Naive B cell (primary cell): ENCODE measurements at regions not wholly inside any gene's neighbourhood (a gene's known extent, or its start where the extent isn't known, plus 50 kb on each side); places are given as distances from the start of the nearest gene placed in this dataset.

Experiments used
- ATAC-seq, 2 donors: fragments of 150-1000 bp; cut with Tn5 transposase; 2 replicates each; pipeline ENCODE4 v1.10.0; 2021; ENCODE audit warnings: low read depth in 2 of 2, mild to moderate bottlenecking in 2 of 2, moderate library complexity in 2 of 2
- DNase-seq: peaks from one replicate; pipeline ENCODE4 v3.0.0; 2022
- H3K27ac Mint-ChIP-seq, 6 donors: one replicate each; pipeline ENCODE4 v1.8.0; 2020 to 2022; ENCODE audit warnings: mild to moderate bottlenecking in 6 of 6, mixed read lengths in 6 of 6, moderate library complexity in 5 of 6, inconsistent platforms in 2 of 6
- H3K27me3 Mint-ChIP-seq, 3 donors: one replicate each; pipeline ENCODE4 v1.8.0; 2021 to 2022; ENCODE audit warnings: mixed read lengths in 3 of 3, mild to moderate bottlenecking in 1 of 3
- H3K36me3 Mint-ChIP-seq, 2 donors: one replicate each; pipeline ENCODE4 v1.8.0; 2020 to 2022; ENCODE audit warnings: mixed read lengths in 2 of 2, inconsistent platforms in 1 of 2, mild to moderate bottlenecking in 1 of 2
- H3K4me1 Mint-ChIP-seq, 3 donors: one replicate each; pipeline ENCODE4 v1.8.0; 2020 to 2022; ENCODE audit warnings: mixed read lengths in 3 of 3, inconsistent platforms in 1 of 3, mild to moderate bottlenecking in 1 of 3, moderate library complexity in 1 of 3
- H3K4me3 Mint-ChIP-seq, 8 donors: one replicate each; pipeline ENCODE4 v1.8.0; 2020 to 2022; ENCODE audit warnings: mild to moderate bottlenecking in 8 of 8, mixed read lengths in 8 of 8, moderate library complexity in 8 of 8, inconsistent platforms in 2 of 8
- H3K9me3 Mint-ChIP-seq, 7 donors: one replicate each; pipeline ENCODE4 v1.8.0; 2020 to 2022; ENCODE audit warnings: mixed read lengths in 7 of 7, mild to moderate bottlenecking in 5 of 7, inconsistent platforms in 2 of 7, moderate library complexity in 1 of 7

GRCh38 chr2:234754126-234754525, 197.7 kb upstream of the SH3BP4 start:
- peaks cover 0 to 14% (median 6%) of the 10 kb centered on the region in 7 donors for H3K9me3 Mint-ChIP-seq

GRCh38 chr2:234753701-234754100, 198.1 kb upstream of the SH3BP4 start:
- no peaks in the 10 kb centered on the region for H3K36me3 Mint-ChIP-seq
- no peaks in the 10 kb centered on the region for H3K4me1 Mint-ChIP-seq
- no peak overlapping the region for H3K27ac Mint-ChIP-seq
- H3K4me3 Mint-ChIP-seq: no peak overlapping the region
- H3K9me3 Mint-ChIP-seq: peaks cover 0 to 14% (median 6%) of the 10 kb centered on the region in 7 donors
- DNase-seq (no peak), ATAC-seq (no peak)
- H3K27me3 Mint-ChIP-seq: peaks cover 0 to 5% (median 0%) of the 10 kb centered on the region in 3 donors

More at GRCh38 chr2:234754126-234754525, 197.7 kb upstream of the SH3BP4 start:
- ATAC-seq (no peak), DNase-seq (no peak)
- Mint-ChIP-seq H3K4me1 (no peaks in the 10 kb centered on the region), H3K36me3 (no peaks in the 10 kb centered on the region), H3K27me3 (peaks cover 0 to 5% (median 0%) of the 10 kb centered on the region in 3 donors), H3K27ac (peak overlapping the region in 1 of 6 donors; percentile 57), H3K4me3 (no peak overlapping the region)

GRCh38 chr2:234752966-234753365, 198.9 kb upstream of the SH3BP4 start:
- DNase-seq: no peak

GRCh38 chr2:234751275-234751973, 200.4 kb upstream of the SH3BP4 start:
- Mint-ChIP-seq H3K27ac (no peak overlapping the region), H3K4me1 (no peaks in the 10 kb centered on the region), H3K9me3 (peaks cover 3 to 17% (median 6%) of the 10 kb centered on the region in 7 donors), H3K4me3 (no peak overlapping the region), H3K36me3 (no peaks in the 10 kb centered on the region), H3K27me3 (peaks cover 11 to 22% (median 18%) of the 10 kb centered on the region in 3 donors)
- DNase-seq (no peak), ATAC-seq (no peak)

More at GRCh38 chr2:234752966-234753365, 198.9 kb upstream of the SH3BP4 start:
- no peaks in the 10 kb centered on the region for H3K36me3 Mint-ChIP-seq
- H3K27me3 Mint-ChIP-seq: peaks cover 0 to 12% (median 7%) of the 10 kb centered on the region in 3 donors
- H3K27ac Mint-ChIP-seq: no peak overlapping the region
- no peak overlapping the region for H3K4me3 Mint-ChIP-seq
- peaks cover 0 to 13% (median 6%) of the 10 kb centered on the region in 7 donors for H3K9me3 Mint-ChIP-seq
- H3K4me1 Mint-ChIP-seq: no peaks in the 10 kb centered on the region
- ATAC-seq: no peak

GRCh38 chr2:234747833-234748559, 203.8 kb upstream of the SH3BP4 start:
- no peak overlapping the region for H3K4me3 Mint-ChIP-seq
- H3K36me3 Mint-ChIP-seq: no peaks in the 10 kb centered on the region
- ATAC-seq (no peak), DNase-seq (no peak)
- H3K27ac Mint-ChIP-seq: no peak overlapping the region
- peaks cover 0 to 6% (median 3%) of the 10 kb centered on the region in 7 donors for H3K9me3 Mint-ChIP-seq
- peaks cover 11 to 35% (median 23%) of the 10 kb centered on the region in 3 donors for H3K27me3 Mint-ChIP-seq
- H3K4me1 Mint-ChIP-seq: no peaks in the 10 kb centered on the region

GRCh38 chr2:234747032-234747431, 204.8 kb upstream of the SH3BP4 start:
- Mint-ChIP-seq H3K36me3 (no peaks in the 10 kb centered on the region), H3K4me3 (no peak overlapping the region), H3K27ac (no peak overlapping the region), H3K4me1 (no peaks in the 10 kb centered on the region), H3K27me3 (peaks cover 11 to 35% (median 26%) of the 10 kb centered on the region in 3 donors), H3K9me3 (peaks cover 1 to 6% (median 4%) of the 10 kb centered on the region in 7 donors)
- DNase-seq: no peak
- ATAC-seq: no peak

GRCh38 chr2:234745347-234745746, 206.5 kb upstream of the SH3BP4 start:
- no peak overlapping the region for H3K27ac Mint-ChIP-seq
- H3K4me3 Mint-ChIP-seq: no peak overlapping the region
- H3K4me1 Mint-ChIP-seq: no peaks in the 10 kb centered on the region
- DNase-seq (no peak), ATAC-seq (no peak)
- peaks cover 4 to 16% (median 6%) of the 10 kb centered on the region in 7 donors for H3K9me3 Mint-ChIP-seq
- peaks cover 11 to 35% (median 31%) of the 10 kb centered on the region in 3 donors for H3K27me3 Mint-ChIP-seq
- no peaks in the 10 kb centered on the region for H3K36me3 Mint-ChIP-seq

GRCh38 chr2:234741976-234742375, 209.8 kb upstream of the SH3BP4 start:
- H3K9me3 Mint-ChIP-seq: peaks cover 2 to 12% (median 4%) of the 10 kb centered on the region in 7 donors
- peaks cover 4 to 33% (median 32%) of the 10 kb centered on the region in 3 donors for H3K27me3 Mint-ChIP-seq
- H3K27ac Mint-ChIP-seq: peak overlapping the region in 1 of 6 donors; percentile 48
- H3K4me1 Mint-ChIP-seq: no peaks in the 10 kb centered on the region
- no peak overlapping the region for H3K4me3 Mint-ChIP-seq
- no peak for DNase-seq
- no peak for ATAC-seq
- peaks cover 0 to 4% of the 10 kb centered on the region in 2 donors for H3K36me3 Mint-ChIP-seq

- H3K9me3 Mint-ChIP-seq: peaks cover 8 to 27% (median 15%) of the 10 kb centered on the region in 7 donors
- ATAC-seq: no peak
- no peak for DNase-seq
- H3K36me3 Mint-ChIP-seq: peaks cover 0 to 13% of the 10 kb centered on the region in 2 donors
- peaks cover 5 to 23% (median 16%) of the 10 kb centered on the region in 3 donors for H3K27me3 Mint-ChIP-seq
- H3K4me3 Mint-ChIP-seq: no peak overlapping the region
- no peaks in the 10 kb centered on the region for H3K4me1 Mint-ChIP-seq
- H3K27ac Mint-ChIP-seq: no peak overlapping the region
These were observed 212.8 kb upstream of the SH3BP4 start for GRCh38 chr2:234739061-234739460.

GRCh38 chr2:234735829-234736228, 216.0 kb upstream of the SH3BP4 start:
- Mint-ChIP-seq H3K4me1 (no peaks in the 10 kb centered on the region), H3K9me3 (peaks cover 4 to 18% (median 14%) of the 10 kb centered on the region in 7 donors), H3K4me3 (no peak overlapping the region), H3K27ac (peak overlapping the region in 1 of 6 donors; percentile 28), H3K27me3 (peaks cover 5 to 25% (median 15%) of the 10 kb centered on the region in 3 donors), H3K36me3 (peaks cover 0 to 13% of the 10 kb centered on the region in 2 donors)
- no peak for DNase-seq
- ATAC-seq: no peak

- peaks cover 4 to 18% (median 14%) of the 10 kb centered on the region in 7 donors for H3K9me3 Mint-ChIP-seq
- no peak for DNase-seq
- H3K27me3 Mint-ChIP-seq: peaks cover 5 to 25% (median 15%) of the 10 kb centered on the region in 3 donors
- no peak for ATAC-seq
- H3K36me3 Mint-ChIP-seq: peaks cover 0 to 13% of the 10 kb centered on the region in 2 donors
- no peak overlapping the region for H3K4me3 Mint-ChIP-seq
- H3K27ac Mint-ChIP-seq: no peak overlapping the region
- H3K4me1 Mint-ChIP-seq: no peaks in the 10 kb centered on the region
These were observed 217.8 kb upstream of the SH3BP4 start for GRCh38 chr2:234733795-234734600.

GRCh38 chr2:234733093-234733489, 218.7 kb upstream of the SH3BP4 start:
- Mint-ChIP-seq H3K4me1 (no peaks in the 10 kb centered on the region), H3K4me3 (no peak overlapping the region), H3K27ac (peak overlapping the region in 1 of 6 donors; percentile 41), H3K27me3 (peaks cover 5 to 21% (median 9%) of the 10 kb centered on the region in 3 donors), H3K36me3 (peaks cover 0 to 12% of the 10 kb centered on the region in 2 donors), H3K9me3 (peaks cover 4 to 18% (median 14%) of the 10 kb centered on the region in 7 donors)
- ATAC-seq (no peak), DNase-seq (no peak)
